Stimulated activated CD8-positive, alpha-beta memory T cell treated with anti-CD3 and anti-CD28 coated beads, Interleukin-15, amount 100 ng/mL, for 48 hours (primary cell): ENCODE measurements at regions not wholly inside any gene's neighbourhood (a gene's known extent, or its start where the extent isn't known, plus 50 kb on each side); places are given as distances from the start of the nearest gene placed in this dataset.
"Not testable (repeated sequence)": the region's sequence is repeated elsewhere in the genome, so short reads cannot be mapped to it uniquely, and the experiment has no call there.

ENCODE experiments used
- DNase-seq, 2 donors: peaks; one replicate each; pipeline ENCODE4 v3.0.0-alpha.2; 2020; ENCODE audit warnings: low read depth in 2 of 2

- not testable (repeated sequence) for DNase-seq
Observed at GRCh38 chr9:62874745-62875599, 1685.1 kb downstream of the SPATA31A7 start.

DNA sequence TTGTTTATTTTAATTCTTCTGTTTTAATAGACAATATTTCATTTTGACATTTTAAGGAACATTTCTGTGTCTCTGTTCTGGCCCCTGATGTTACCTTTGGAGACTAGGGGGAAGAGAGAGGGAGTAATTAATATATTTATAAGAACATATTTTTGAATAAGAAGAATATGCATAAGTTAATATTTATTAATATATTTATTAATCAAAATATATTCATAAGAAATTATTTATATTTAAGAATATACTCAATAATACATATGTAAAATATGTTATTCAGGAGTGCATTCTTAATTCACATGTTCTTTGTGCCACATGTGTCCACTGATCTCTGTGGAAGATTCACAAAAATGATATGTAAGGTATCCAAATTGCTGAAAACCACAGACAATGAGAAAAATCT lies 1687.7 kb downstream of the SPATA31A7 start:
- DNase-seq: not testable (repeated sequence)

DNA sequence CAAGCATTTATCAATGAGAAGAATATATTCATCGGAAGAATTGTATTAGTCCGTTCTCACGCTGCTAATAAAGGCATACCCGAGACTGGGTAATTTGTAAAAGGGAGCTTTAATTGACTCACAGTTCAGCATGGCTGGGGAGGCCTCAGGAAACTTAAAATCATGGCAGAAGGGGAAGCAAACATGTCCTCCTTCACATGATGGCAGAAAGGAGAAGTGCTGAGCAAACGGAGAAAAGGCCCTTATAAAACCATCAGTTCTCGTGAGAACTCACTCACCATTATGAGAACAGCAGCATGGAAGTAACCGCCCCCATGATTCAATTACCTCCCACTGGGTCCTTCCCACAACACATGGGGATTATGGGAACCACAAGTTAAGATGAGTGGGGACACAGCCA lies 1688.2 kb downstream of the SPATA31A7 start:
- DNase-seq: not testable (repeated sequence)

- not testable (repeated sequence) for DNase-seq
Observed at GRCh38 chr9:62880453-62880852, 1690.6 kb downstream of the SPATA31A7 start.

GRCh38 chr9:62880971-62881370 lies 1691.1 kb downstream of the SPATA31A7 start:
- DNase-seq: not testable (repeated sequence)

- DNase-seq: not testable (repeated sequence)
Observed at GRCh38 chr9:62881811-62882210, 1692.0 kb downstream of the SPATA31A7 start.

GRCh38 chr9:62882717-62883116 lies 1692.9 kb downstream of the SPATA31A7 start:
- not testable (repeated sequence) for DNase-seq

GRCh38 chr9:62896692-62897091 lies 1706.9 kb downstream of the SPATA31A7 start:
- not testable (repeated sequence) for DNase-seq

GRCh38 chr9:62897411-62898225 lies 1707.8 kb downstream of the SPATA31A7 start:
- DNase-seq: peak; percentile 28 to 41

DNA sequence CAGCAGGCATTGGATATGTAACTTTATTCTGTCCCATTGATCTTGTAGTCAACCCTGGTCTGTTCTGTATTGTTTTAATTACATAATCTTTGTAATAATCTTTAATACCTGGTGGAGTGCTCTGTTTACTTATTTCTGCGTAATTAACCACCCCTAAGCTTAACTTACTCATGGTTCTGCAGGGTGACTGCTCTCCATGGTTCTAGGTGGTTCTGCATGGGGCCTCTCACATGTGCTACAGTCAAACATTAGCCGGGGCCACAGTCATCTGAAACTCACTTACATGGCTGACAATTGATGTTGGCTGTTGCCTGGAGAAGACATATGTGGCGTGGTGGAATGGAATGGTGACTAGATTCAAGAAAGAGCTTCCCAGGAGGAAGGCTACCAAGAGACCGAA lies 1709.8 kb downstream of the SPATA31A7 start:
- not testable (repeated sequence) for DNase-seq

GRCh38 chr9:62904061-62904460 lies 1714.2 kb downstream of the SPATA31A7 start:
- DNase-seq: not testable (repeated sequence)

- not testable (repeated sequence) for DNase-seq
Observed at GRCh38 chr9:62905722-62906121, 1715.9 kb downstream of the SPATA31A7 start.

GRCh38 chr9:62907866-62908265 lies 1718.0 kb downstream of the SPATA31A7 start:
- DNase-seq: not testable (repeated sequence)

- DNase-seq: not testable (repeated sequence)
Observed at GRCh38 chr9:62908271-62908670, 1718.4 kb downstream of the SPATA31A7 start.

DNA sequence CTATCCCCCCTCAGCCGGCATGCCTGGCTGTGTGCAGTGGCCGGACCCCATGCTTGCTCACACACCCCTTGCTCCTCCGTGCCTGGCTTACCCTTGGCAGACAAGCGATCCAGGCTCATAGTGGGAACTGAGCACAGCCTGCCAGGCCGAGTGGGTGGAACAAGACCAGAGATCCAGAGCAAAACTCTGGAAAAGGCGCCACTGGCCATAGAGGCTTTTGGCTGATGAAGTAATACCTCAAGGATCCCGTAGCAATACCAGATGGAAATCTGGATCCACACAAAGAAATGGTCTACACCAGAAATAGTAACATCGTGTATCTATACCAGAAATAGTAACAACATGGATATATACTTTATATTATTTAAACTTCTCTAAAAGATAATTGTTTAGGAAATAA lies 1719.6 kb downstream of the SPATA31A7 start:
- DNase-seq: not testable (repeated sequence)

DNA sequence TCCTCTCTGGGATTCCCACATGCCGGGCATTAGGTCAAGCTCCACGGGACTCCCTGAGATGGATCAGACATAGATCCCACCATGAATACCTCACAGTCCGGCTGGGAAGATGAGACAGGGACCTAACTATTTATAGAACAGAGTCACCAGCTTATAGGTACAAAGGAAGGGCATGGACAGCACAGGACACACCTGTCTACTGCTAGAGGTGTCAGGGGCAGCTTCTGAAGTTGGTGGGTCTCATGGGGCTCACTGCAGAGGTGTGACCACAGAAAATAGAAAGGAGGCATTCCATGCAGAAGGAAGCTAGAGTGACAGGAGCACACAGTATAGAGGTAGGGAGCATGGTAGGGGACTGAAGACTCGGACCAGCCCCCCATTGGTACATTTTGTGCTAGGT lies 1722.4 kb downstream of the SPATA31A7 start:
- DNase-seq: not testable (repeated sequence)

DNA sequence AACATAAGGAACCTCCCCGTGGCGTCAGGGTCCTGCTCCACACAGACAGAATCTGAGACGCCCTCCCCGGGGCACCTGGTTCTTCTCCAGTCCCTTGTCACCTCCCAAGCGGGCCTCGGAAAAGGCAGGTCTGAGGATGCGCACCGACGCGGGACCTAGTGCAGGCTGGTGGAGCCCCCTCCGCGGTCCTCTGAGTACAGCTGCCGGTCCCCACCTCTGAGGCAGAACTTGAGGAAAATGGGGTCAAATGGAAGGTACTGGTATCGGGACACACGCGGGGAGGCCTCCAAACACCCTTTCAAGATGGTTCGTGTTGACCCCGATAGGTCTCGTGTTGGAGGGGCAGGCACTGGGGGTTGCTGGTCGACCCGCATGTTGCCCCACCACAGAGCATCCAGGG lies 1725.3 kb downstream of the SPATA31A7 start:
- DNase-seq: not testable (repeated sequence)

DNA sequence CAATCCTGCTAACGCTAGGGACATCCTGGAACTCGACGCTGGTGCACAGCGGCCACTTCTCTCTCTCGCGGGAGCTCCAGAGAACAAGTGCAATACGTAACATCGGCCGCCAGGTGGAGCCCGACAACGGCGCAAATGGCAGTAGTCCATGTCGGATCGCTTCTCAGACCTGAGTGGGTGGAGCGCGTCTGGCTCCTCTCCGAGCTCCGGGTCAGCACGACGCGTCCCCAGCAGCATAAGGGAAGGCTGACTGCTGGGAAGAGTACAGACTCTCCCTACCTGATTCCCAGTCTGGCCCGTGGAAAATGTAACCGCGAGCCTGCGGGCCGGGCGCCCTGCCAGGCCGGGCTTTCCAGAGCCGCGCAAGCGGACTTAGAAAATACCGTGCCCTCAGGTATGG lies 1725.8 kb downstream of the SPATA31A7 start:
- not testable (repeated sequence) for DNase-seq

DNA sequence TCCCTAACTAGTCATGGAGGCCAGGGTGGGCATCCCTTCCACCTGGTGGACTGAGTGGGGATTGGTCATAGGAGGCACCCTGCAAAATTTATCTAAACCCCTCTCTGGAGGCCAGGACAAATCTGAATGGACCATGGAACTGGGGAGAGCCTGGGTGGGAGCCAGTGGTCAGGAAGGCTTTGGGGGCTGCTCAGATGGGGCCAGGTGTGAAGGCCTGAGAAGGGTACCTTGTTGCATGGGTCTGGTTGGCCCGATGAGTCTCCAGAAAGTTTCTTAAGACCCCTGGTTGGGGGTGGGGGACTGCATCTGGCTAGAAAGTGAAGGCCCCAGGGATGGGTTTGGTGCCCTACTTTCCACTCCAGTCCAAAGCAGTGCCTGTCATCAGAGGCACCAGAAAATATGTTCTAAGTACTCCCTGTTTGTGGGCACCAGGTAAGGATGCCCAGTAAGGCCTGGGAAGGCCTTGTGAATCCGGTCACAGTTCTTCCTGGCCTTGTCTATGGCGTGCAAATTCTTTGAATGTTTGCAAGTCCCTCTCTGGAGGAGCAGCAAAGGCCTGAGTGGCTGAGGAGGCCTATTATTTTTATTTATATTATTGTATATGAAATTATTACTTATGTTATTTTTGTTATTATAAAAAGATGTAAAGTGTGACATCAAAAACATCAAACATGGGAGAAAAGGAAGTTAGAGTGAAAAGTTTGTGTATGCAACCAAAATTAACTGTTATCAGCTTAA lies 1729.0 kb downstream of the SPATA31A7 start:
- DNase-seq: not testable (repeated sequence)

DNA sequence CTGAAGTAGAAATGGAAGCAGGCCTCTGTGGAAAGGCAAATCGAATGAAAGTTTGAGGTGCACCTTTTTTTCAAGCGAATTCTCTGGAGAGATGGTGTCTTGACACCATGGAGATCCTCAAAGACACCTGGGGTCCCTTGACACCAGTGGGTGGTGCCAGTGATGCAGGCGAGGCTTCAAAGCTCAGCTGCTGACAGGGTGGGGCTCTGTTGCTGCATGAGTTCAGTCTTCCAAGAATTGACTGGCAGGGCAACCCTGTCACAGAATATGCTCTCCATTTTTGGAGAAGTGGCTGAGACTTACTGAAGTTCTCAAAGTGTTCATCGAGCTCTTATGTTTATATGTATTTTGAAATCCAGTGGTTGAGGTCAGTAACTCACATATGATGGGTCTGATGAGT lies 1741.6 kb downstream of the SPATA31A7 start:
- DNase-seq: not testable (repeated sequence)

- not testable (repeated sequence) for DNase-seq
Observed at GRCh38 chr9:62952840-62953239, 1763.0 kb downstream of the SPATA31A7 start.
